Neuronal stem cell (in vitro differentiated cells): ENCODE measurements at regions not wholly inside any gene's neighbourhood (a gene's known extent, or its start where the extent isn't known, plus 50 kb on each side); places are given as distances from the start of the nearest gene placed in this dataset.

Source experiments
- DNase-seq: peaks from one replicate; pipeline ENCODE4 v3.0.0-alpha.2; 2013; ENCODE audit warnings: low spot score
- H2AFZ ChIP-seq: one replicate; pipeline ENCODE4 v1.6.1; 2013; ENCODE audit warnings: mild to moderate bottlenecking, low read length, inconsistent platforms
- H2AK5ac ChIP-seq: 2 replicates; pipeline ENCODE4 v1.6.1; 2013; ENCODE audit warnings: low read depth, mild to moderate bottlenecking, inconsistent platforms, low read length, moderate library complexity, mixed read lengths
- H2BK120ac ChIP-seq: 2 replicates; pipeline ENCODE4 v1.6.1; 2013; ENCODE audit warnings: low read depth, mild to moderate bottlenecking, inconsistent platforms, low read length, moderate library complexity, mixed read lengths
- H2BK12ac ChIP-seq: one replicate; pipeline ENCODE4 v1.6.1; 2013; ENCODE audit warnings: low read length, inconsistent platforms
- H2BK15ac ChIP-seq: 2 replicates; pipeline ENCODE4 v1.6.1; 2013; ENCODE audit warnings: mild to moderate bottlenecking, low read length, inconsistent platforms, mixed read lengths
- H2BK5ac ChIP-seq: one replicate; pipeline ENCODE4 v1.6.1; 2013; ENCODE audit warnings: inconsistent platforms, mild to moderate bottlenecking, low read length, moderate library complexity
- H3K14ac ChIP-seq: one replicate; pipeline ENCODE4 v1.6.1; 2013; ENCODE audit warnings: low read length, inconsistent platforms
- H3K18ac ChIP-seq: 2 replicates; pipeline ENCODE4 v1.6.1; 2013; ENCODE audit warnings: low read length, inconsistent platforms
- H3K23ac ChIP-seq: 2 replicates; pipeline ENCODE4 v1.6.1; 2013; ENCODE audit warnings: low read depth, mild to moderate bottlenecking, mixed read lengths, low read length, inconsistent platforms; ENCODE audit not compliant: poor library complexity
- H3K27ac ChIP-seq: replicated peaks from 3 replicates; pipeline ENCODE4 v1.5.1; 2013; ENCODE audit warnings: low read length, inconsistent platforms
- H3K27me3 ChIP-seq, 3 experiments: 2 replicates each; pipeline ENCODE4 v1.6.1; 2013; ENCODE audit warnings: low read length in 3 of 3, mild to moderate bottlenecking in 2 of 3, inconsistent platforms in 1 of 3, low read depth in 1 of 3, mixed read lengths in 1 of 3, moderate library complexity in 1 of 3; ENCODE audit not compliant: control insufficient read depth in 3 of 3, insufficient read depth in 3 of 3
- H3K36me3 ChIP-seq, 2 donors: replicated peaks in 1 of 2; 2 replicates each; pipeline ENCODE4 v1.6.1; 2013; ENCODE audit warnings: low read length in 2 of 2; ENCODE audit not compliant: control insufficient read depth in 2 of 2, insufficient read depth in 2 of 2
- H3K4ac ChIP-seq: 2 replicates; pipeline ENCODE4 v1.6.1; 2013; ENCODE audit warnings: inconsistent platforms, mild to moderate bottlenecking, low read length, moderate library complexity
- H3K4me1 ChIP-seq, 2 donors: 1 replicate in 1 of 2; 2 replicates in 1 of 2; pipeline ENCODE4 v1.6.1; 2013; ENCODE audit warnings: low read length in 2 of 2, low read depth in 1 of 2; ENCODE audit not compliant: control insufficient read depth in 2 of 2, insufficient read depth in 1 of 2
- H3K4me2 ChIP-seq: one replicate; pipeline ENCODE4 v1.6.1; 2013; ENCODE audit warnings: mild to moderate bottlenecking, low read length, inconsistent platforms; ENCODE audit not compliant: insufficient read depth, poor library complexity, severe bottlenecking
- H3K4me3 ChIP-seq, 2 donors: 2 replicates each; pipeline ENCODE4 v1.5.1; 2013; ENCODE audit warnings: low read length in 2 of 2, mild to moderate bottlenecking in 2 of 2, inconsistent platforms in 1 of 2, moderate library complexity in 1 of 2
- H3K79me1 ChIP-seq: one replicate; pipeline ENCODE4 v1.6.1; 2013; ENCODE audit warnings: low read depth, mild to moderate bottlenecking, inconsistent platforms, low read length, moderate library complexity
- H3K9ac ChIP-seq: one replicate; pipeline ENCODE4 v1.6.1; 2013; ENCODE audit warnings: mild to moderate bottlenecking, low read depth, low read length, inconsistent platforms; ENCODE audit not compliant: poor library complexity
- H3K9me3 ChIP-seq, 2 donors: replicated peaks in 1 of 2; 2 replicates each; pipeline versions ENCODE3 to v1.6.1; 2013; ENCODE audit warnings: low read length in 2 of 2, mild to moderate bottlenecking in 2 of 2, inconsistent platforms in 1 of 2, low read depth in 1 of 2, mixed read lengths in 1 of 2, moderate library complexity in 1 of 2; ENCODE audit not compliant: control insufficient read depth in 2 of 2, insufficient read depth in 1 of 2
- H4K8ac ChIP-seq: one replicate; pipeline ENCODE4 v1.6.1; 2013; ENCODE audit warnings: low read depth, mild to moderate bottlenecking, inconsistent platforms, low read length, moderate library complexity
- H4K91ac ChIP-seq: one replicate; pipeline ENCODE4 v1.6.1; 2013; ENCODE audit warnings: low read length, low read depth, mild to moderate bottlenecking, inconsistent platforms; ENCODE audit not compliant: poor library complexity
- WGBS, 2 donors: extraction: QIAGEN DNeasy Blood & Tissue Kit; methylation state at CpG; one replicate each; pipeline ENCODE4 v1.1.7; 2013; ENCODE audit warnings: missing lambda C conversion rate in 2 of 2, mixed read lengths in 1 of 2; ENCODE audit not compliant: insufficient read length in 2 of 2, insufficient replicate concordance in 1 of 2; ENCODE audit errors: extremely low coverage in 2 of 2; 5-methylcytosine and 5-hydroxymethylcytosine counted together

- no peak overlapping the region for H3K9ac ChIP-seq
- H2AFZ ChIP-seq: no peak overlapping the region
- no peaks in the 10 kb centered on the region for H3K9me3 ChIP-seq
- H2BK120ac ChIP-seq: no peak overlapping the region
- no peak overlapping the region for H3K23ac ChIP-seq
- H3K27ac ChIP-seq: no peak overlapping the region
- no peak overlapping the region for H2BK15ac ChIP-seq
- peaks cover 0 to 22% of the 10 kb centered on the region in 2 donors for H3K4me1 ChIP-seq
- H4K8ac ChIP-seq: no peak overlapping the region
- peaks cover 0 to 34% (median 14%) of the 10 kb centered on the region in 3 experiments for H3K27me3 ChIP-seq
- no peak overlapping the region for H3K18ac ChIP-seq
- no peak for DNase-seq
- H3K4me3 ChIP-seq: no peak overlapping the region
- no peak overlapping the region for H3K14ac ChIP-seq
- no peak overlapping the region for H2BK5ac ChIP-seq
- H3K79me1 ChIP-seq: peaks cover 2% of the 10 kb centered on the region
- 100% methylated on average over 1 of the region's 4 CpGs; no CpG with 5 or more reads in 1 of the 2 donors for WGBS, 2 donors
- H3K4me2 ChIP-seq: no peak overlapping the region
- no peaks in the 10 kb centered on the region for H3K36me3 ChIP-seq
- no peak overlapping the region for H4K91ac ChIP-seq
- no peak overlapping the region for H2BK12ac ChIP-seq
- H3K4ac ChIP-seq: no peak overlapping the region
- no peak overlapping the region for H2AK5ac ChIP-seq
These were observed 146.6 kb downstream of the BMS1 start for GRCh38 chr10:42929236-42929635.

- Histone ChIP-seq H3K4me1 (peaks cover 0 to 22% of the 10 kb centered on the region in 2 donors), H3K23ac (no peak overlapping the region), H3K4me3 (no peak overlapping the region), H4K91ac (no peak overlapping the region), H3K27me3 (peaks cover 0 to 42% (median 18%) of the 10 kb centered on the region in 3 experiments), H3K9ac (no peak overlapping the region), H3K79me1 (peaks cover 2% of the 10 kb centered on the region), H2BK120ac (no peak overlapping the region), H3K36me3 (no peaks in the 10 kb centered on the region), H3K9me3 (no peaks in the 10 kb centered on the region), H3K27ac (no peak overlapping the region), H4K8ac (no peak overlapping the region), H2BK5ac (no peak overlapping the region), H3K14ac (no peak overlapping the region), H3K4me2 (no peak overlapping the region), H3K18ac (no peak overlapping the region), H3K4ac (no peak overlapping the region), H2AFZ (no peak overlapping the region), H2BK12ac (peak overlapping the region; percentile 35), H2AK5ac (no peak overlapping the region), H2BK15ac (peak overlapping the region; percentile 38)
- no CpG with 5 or more reads among the region's 8 CpGs for WGBS, 2 donors
- no peak for DNase-seq
These were observed 146.9 kb upstream of the RET start for GRCh38 chr10:42929993-42930392.

GRCh38 chr10:42930516-42931192, 146.2 kb upstream of the RET start:
- peak overlapping the region; percentile 25 for H3K18ac ChIP-seq
- no peak overlapping the region for H4K8ac ChIP-seq
- no peak overlapping the region for H2BK5ac ChIP-seq
- peaks cover 2% of the 10 kb centered on the region for H3K79me1 ChIP-seq
- no peak overlapping the region for H3K27ac ChIP-seq
- H4K91ac ChIP-seq: peak overlapping the region; percentile 50
- H3K36me3 ChIP-seq: no peaks in the 10 kb centered on the region
- H3K9ac ChIP-seq: peak overlapping the region; percentile 31
- peak overlapping the region; percentile 60 for H3K14ac ChIP-seq
- H2AFZ ChIP-seq: no peak overlapping the region
- no peak overlapping the region for H2BK120ac ChIP-seq
- peak overlapping the region; percentile 18 for H3K23ac ChIP-seq
- H3K4me1 ChIP-seq: peaks cover 0 to 17% of the 10 kb centered on the region in 2 donors
- peaks cover 0 to 45% (median 20%) of the 10 kb centered on the region in 3 experiments for H3K27me3 ChIP-seq
- no peak overlapping the region for H2BK15ac ChIP-seq
- H3K4me2 ChIP-seq: no peak overlapping the region
- DNase-seq: no peak
- H2AK5ac ChIP-seq: peak overlapping the region; percentile 60
- no peaks in the 10 kb centered on the region for H3K9me3 ChIP-seq
- no peak overlapping the region for H3K4ac ChIP-seq
- H3K4me3 ChIP-seq: no peak overlapping the region
- no peak overlapping the region for H2BK12ac ChIP-seq
- WGBS, 2 donors: no CpG with 5 or more reads among the region's 11 CpGs

GRCh38 chr10:42932116-42932515, 144.8 kb upstream of the RET start:
- Histone ChIP-seq H3K36me3 (no peaks in the 10 kb centered on the region), H2AFZ (no peak overlapping the region), H2BK12ac (peak overlapping the region; percentile 24), H3K9me3 (no peaks in the 10 kb centered on the region), H3K27me3 (peaks cover 0 to 49% (median 20%) of the 10 kb centered on the region in 3 experiments), H3K4me3 (no peak overlapping the region), H3K79me1 (peaks cover 2% of the 10 kb centered on the region), H2BK120ac (no peak overlapping the region), H3K4me1 (peaks cover 0 to 10% of the 10 kb centered on the region in 2 donors), H3K23ac (no peak overlapping the region), H2BK15ac (peak overlapping the region; percentile 71), H3K4ac (no peak overlapping the region), H3K27ac (no peak overlapping the region), H4K91ac (no peak overlapping the region), H3K14ac (no peak overlapping the region), H3K9ac (no peak overlapping the region), H2AK5ac (peak overlapping the region; percentile 53), H4K8ac (no peak overlapping the region), H3K18ac (peak overlapping the region; percentile 81), H3K4me2 (no peak overlapping the region), H2BK5ac (no peak overlapping the region)
- DNase-seq: no peak
- WGBS, 2 donors: no CpG with 5 or more reads among the region's 12 CpGs
